ENCODE measurements at regions not wholly inside any gene's neighbourhood (a gene's known extent, or its start where the extent isn't known, plus 50 kb on each side); places are given as distances from the start of the nearest gene placed in this dataset.
"Not testable (repeated sequence)": the region's sequence is repeated elsewhere in the genome, so short reads cannot be mapped to it uniquely, and the experiment has no call there.

- DNase-seq (ENCODE audit: low spot score): not testable (repeated sequence)
These were observed 104.3 kb downstream of the MTPN start for GRCh38 chr7:135872861-135873260.

- DNase-seq (ENCODE audit: low spot score): no peak
These were observed 114.2 kb upstream of the FAM180A start for GRCh38 chr7:135862586-135863340.

DNA sequence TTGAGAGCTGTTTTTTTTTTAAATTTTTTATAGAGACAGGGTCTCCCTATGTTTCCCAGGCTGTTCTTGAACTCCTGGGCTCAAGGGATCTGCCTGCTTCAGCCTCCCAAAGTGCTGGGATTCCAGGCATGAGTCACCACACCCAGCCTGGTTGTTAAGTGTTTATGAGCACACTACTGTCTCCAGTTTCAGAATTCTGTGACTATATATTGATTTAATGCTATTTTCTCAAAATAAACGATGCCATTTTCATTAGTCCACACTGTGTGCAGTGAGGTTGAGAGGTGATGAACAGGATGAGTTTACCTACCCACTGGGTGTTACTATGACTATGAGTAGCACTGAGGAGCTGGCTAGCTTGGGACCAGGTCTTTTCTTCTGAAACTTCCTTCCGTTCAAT lies 110.9 kb upstream of the FAM180A start:
- DNase-seq (ENCODE audit: low spot score): no peak

DNA sequence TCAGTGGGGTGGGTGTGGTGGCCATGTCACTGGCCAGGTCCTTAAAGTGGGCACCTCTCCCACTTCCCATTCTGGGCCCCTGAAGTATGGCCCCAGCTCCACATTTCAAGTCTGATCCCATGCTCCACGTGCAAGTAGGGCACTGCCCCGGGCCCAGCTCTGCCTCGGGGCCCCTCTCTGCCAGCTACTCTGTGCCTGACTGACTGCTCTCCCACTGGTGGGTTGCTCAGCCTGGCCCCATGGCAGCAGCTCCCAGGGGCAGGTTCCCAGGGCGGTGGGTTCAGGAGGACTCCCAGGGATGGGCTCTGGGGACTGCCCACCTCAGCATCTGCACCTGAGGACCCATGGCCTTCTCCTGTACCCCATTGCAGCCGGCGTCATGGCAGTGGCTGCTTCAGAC lies 110.2 kb upstream of the FAM180A start:
- DNase-seq (ENCODE audit: low spot score): no peak

- DNase-seq (ENCODE audit: low spot score): no peak
These were observed 109.8 kb upstream of the FAM180A start for GRCh38 chr7:135858379-135858778.

DNA sequence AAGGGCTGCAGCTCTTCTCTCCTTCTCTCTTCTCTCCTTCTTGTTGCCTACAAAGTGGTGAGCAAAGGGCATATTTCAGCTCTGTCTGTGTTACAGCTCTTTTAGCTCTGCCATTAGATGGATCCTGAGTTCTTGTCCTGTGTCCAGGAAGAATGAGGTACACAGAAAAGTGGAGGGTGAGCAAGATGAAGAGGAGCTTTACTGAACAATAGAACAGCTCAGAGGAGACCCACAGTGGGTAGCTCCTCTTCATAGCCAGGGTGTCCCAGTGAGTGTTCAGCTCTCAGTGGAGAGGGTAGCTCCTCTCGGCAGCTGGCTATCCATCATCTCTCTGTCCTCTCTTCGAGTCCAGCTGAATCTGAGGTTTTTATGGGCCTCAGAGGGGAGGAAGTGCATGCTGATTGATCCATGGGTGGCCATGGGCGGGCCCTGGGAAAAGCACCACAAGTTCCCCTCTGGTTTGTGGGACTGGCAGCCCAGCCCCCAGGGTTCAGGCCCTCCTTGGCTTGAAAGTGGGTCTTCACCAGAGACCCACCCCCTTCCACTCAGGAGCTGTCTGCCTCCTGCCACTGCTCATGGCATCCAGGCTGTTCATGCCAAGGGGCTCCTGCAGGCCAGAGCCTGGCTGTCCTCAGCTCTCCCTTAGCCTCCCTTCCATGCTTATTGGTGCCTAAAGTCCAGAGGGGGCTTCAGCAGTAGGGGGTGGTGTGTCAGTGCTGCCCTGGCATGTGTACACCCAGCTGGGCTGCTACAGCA lies 109.1 kb upstream of the FAM180A start:
- DNase-seq (ENCODE audit: low spot score): no peak

- DNase-seq (ENCODE audit: low spot score): no peak
These were observed 107.9 kb upstream of the FAM180A start for GRCh38 chr7:135856356-135857144.

DNA sequence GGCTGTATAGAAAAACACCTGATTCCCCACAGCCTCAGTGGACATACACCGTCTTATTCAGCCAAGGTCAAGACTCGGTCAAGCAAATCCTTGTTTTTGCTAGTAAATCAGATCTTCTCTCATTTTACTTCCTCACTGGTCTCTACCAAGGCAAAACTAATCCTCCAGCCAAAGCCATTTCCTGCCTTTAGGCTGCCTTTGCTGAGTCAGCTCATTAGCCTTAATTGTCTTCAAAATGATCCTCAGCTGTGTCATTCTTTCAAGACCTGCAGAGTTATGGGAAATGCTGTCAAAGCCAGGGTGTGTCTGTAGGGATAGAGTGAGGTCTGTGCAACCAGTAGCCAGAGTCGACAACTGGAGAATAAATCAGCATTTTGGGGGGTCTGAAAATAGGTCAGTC lies 107.2 kb upstream of the FAM180A start:
- DNase-seq (ENCODE audit: low spot score): no peak

GRCh38 chr7:135853499-135853898 lies 104.9 kb upstream of the FAM180A start:
- DNase-seq (ENCODE audit: low spot score): no peak

GRCh38 chr7:135853008-135853407 lies 104.4 kb upstream of the FAM180A start:
- DNase-seq (ENCODE audit: low spot score): no peak

DNA sequence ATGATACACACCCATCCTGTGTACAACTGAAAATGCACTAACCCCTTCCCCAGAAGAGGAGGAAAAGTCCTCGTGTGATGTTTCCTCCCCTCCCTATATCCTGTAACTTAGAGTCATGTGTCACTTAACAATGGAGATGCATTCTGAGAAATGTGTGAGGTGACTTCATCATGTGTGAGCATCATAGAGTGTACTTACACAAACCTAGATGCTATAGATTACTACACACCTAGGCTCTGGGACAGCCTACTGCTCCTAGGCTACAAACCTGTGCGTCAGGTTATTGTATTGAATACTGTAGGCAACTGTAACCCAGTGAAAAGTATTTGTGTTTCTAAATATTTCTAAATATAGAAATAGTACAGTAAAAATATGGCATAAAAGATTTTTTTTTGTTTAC lies 98.6 kb upstream of the FAM180A start:
- DNase-seq (ENCODE audit: low spot score): no peak

GRCh38 chr7:135846339-135846738 lies 97.7 kb upstream of the FAM180A start:
- DNase-seq (ENCODE audit: low spot score): no peak

GRCh38 chr7:135845415-135846075 lies 96.9 kb upstream of the FAM180A start:
- no peak for DNase-seq (ENCODE audit: low spot score)

GRCh38 chr7:135844903-135845302 lies 96.3 kb upstream of the FAM180A start:
- no peak for DNase-seq (ENCODE audit: low spot score)

DNA sequence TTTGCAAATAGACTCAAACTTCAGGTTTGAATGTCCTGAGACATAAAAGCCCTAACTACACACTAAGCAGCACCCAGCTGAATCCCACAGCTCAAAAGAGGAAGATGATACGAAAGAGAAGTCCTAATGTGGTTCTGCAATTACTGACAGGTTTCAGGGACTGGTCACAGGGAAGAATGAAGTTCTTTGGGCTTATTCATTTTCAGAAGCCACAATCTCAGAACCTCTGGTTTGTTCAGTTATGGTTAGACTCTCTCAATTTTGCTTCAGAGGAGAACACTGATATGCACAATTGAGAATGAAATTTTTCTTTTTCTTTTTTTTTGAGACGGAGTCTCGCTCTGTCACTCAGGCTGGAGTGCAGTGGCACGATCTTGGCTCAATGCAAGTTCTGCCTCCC lies 94.6 kb upstream of the FAM180A start:
- peak; percentile 69 for DNase-seq (ENCODE audit: low spot score)

- DNase-seq (ENCODE audit: low spot score): no peak
These were observed 94.0 kb upstream of the FAM180A start for GRCh38 chr7:135842446-135843179.

GRCh38 chr7:135840591-135840990 lies 92.0 kb upstream of the FAM180A start:
- DNase-seq (ENCODE audit: low spot score): no peak

- no peak for DNase-seq (ENCODE audit: low spot score)
These were observed 89.1 kb upstream of the FAM180A start for GRCh38 chr7:135837675-135838074.

- no peak for DNase-seq (ENCODE audit: low spot score)
These were observed 85.7 kb upstream of the FAM180A start for GRCh38 chr7:135834266-135834665.

DNA sequence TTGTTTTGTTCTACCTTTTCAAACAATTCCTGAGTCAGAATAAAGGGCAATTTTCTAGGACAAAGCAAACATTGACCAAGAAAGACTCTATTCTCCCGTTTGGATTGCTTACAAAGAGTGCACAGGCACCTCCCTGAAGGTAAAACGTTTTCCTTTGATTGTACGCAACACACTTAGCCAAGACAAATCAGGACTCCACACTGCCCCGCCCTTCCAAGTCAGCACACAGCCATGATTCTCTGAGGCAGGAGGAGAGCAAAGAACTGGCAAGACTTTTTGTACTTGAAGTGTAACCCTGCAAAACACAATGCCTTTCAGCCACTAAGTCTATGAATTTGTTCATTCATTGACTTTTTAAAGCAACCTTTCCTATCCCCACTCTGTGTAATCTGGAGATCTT lies 85.0 kb upstream of the FAM180A start:
- no peak for DNase-seq (ENCODE audit: low spot score)

GRCh38 chr7:135831455-135832195 lies 83.0 kb upstream of the FAM180A start:
- peak; percentile 19 for DNase-seq (ENCODE audit: low spot score)

Data from activated CD4-positive, alpha-beta T cell treated with anti-CD3 and anti-CD28 coated beads, Interleukin-2, Interleukin-4, amounts not matched to agents 100 ng/mL and 50 ng/mL, durations not matched to agents 16 hours and 8 hours (primary cell).